ENCODE measurements at regions not wholly inside any gene's neighbourhood (a gene's known extent, or its start where the extent isn't known, plus 50 kb on each side); places are given as distances from the start of the nearest gene placed in this dataset.

GRCh38 chr9:111193095-111193494, 136.9 kb downstream of the OR2K2 start:
- DNase-seq: no peak

DNA sequence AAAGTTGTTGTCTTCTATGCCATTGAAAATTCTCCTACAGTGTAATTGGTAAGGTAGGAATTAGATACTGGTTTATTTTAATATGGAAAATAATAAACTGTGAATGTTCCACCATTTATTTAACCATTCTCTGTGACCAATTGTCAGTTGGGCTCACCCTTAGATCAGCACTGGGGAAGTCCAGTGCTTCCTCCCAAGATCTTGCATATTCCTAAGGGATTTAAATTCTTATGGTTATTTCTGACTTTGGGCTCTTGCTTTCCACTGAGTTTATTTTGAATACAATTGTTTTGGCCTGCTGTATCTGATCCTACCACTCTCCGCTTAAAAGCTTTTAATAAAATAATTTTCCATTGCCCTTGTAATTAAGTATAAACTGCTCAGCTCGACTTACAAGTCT, 137.4 kb downstream of the OR2K2 start:
- DNase-seq: no peak

- no peak for DNase-seq
Observed at GRCh38 chr9:111190347-111190746, 139.7 kb downstream of the OR2K2 start.

DNA sequence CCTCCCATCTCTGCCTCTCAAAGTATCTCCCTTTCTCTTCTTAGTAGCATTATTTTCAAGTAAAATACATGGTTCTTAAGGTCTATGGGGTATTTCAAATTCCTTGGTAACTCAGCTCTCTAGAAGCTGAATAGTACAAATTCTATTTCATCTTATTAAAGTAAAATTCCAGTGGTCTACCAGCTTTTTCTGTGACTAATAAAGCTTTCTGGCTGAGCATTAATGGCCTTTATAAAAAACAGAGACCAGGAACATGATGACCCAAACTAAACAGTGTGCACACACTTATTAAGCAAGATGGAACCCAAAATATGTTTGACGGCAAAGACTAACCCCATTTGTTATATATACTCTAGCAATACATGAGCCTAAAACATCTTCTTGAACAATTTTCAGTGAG, 142.6 kb downstream of the OR2K2 start:
- DNase-seq: no peak

- peak; percentile 27 to 41 for DNase-seq
Observed at GRCh38 chr9:111186021-111186530, 143.9 kb downstream of the OR2K2 start.

GRCh38 chr9:111180811-111181210, 142.5 kb upstream of the LPAR1 start:
- no peak for DNase-seq

DNA sequence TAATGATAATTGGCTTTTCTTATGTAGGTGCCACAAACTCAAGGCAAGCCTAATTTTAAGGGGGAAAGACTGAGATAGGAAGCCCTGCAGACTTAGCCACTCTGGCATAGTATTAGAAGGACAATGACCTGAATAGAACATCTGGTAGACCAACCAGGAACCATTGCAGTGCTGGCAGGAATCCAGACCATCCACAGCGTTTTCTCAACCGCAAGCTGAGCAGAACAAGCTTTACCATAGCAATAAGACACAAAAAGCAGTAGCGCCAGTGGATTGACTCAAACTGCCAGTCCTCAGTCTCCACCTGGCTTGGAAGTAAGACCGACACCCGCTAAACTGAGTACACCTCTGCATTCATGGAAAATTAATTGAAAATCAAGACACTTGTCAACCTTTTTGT, 141.3 kb upstream of the LPAR1 start:
- peak in 1 of 2 donors; percentile 30 for DNase-seq

- peak in 1 of 2 donors; percentile 23 for DNase-seq
Observed at GRCh38 chr9:111178331-111179055, 140.2 kb upstream of the LPAR1 start.

- DNase-seq: no peak
Observed at GRCh38 chr9:111176511-111176910, 138.2 kb upstream of the LPAR1 start.

GRCh38 chr9:111175350-111175749, 137.1 kb upstream of the LPAR1 start:
- DNase-seq: no peak

- no peak for DNase-seq
Observed at GRCh38 chr9:111167341-111167740, 129.1 kb upstream of the LPAR1 start.

- peak in 1 of 2 donors; percentile 68 for DNase-seq
Observed at GRCh38 chr9:111163716-111164389, 125.6 kb upstream of the LPAR1 start.

DNA sequence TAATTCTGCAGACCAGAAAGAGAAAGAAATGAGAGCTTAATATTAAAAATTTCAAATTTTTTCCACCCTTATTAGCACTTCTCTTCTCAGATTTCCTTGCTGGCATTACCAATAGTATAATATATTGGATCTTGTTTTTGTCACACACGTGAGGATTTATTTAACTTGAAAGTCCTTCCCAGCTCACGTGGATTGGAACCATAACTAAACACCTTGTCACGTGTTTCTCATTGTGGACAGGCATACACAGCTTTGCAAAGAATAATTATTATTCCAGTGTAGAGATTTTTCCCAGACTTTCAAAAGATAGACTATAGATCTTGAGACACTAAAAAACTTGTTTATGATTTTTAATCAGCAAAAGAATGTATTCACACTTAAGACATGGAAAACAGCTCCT, 123.8 kb upstream of the LPAR1 start:
- no peak for DNase-seq

GRCh38 chr9:111161015-111161415, 122.7 kb upstream of the LPAR1 start:
- DNase-seq: peak; percentile 20 to 52

DNA sequence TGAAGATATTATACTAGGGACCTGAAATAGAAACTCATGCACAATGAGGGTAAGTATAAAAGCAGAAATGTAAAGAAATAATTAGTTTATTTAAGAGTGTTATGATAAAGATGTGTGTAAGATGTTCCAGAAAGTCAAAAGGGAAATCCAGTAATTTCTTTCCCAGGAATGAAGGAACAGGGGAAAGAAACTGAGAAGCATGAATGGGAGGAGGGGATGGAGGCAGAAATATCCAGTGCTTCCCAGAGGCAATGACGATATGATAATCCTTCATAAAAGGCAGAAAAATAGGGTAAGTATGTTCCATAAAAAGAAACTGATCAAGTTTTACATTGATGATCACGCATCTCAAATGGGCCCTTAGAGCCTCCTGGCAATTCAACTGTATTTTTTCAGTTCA, 120.7 kb upstream of the LPAR1 start:
- no peak for DNase-seq

DNA sequence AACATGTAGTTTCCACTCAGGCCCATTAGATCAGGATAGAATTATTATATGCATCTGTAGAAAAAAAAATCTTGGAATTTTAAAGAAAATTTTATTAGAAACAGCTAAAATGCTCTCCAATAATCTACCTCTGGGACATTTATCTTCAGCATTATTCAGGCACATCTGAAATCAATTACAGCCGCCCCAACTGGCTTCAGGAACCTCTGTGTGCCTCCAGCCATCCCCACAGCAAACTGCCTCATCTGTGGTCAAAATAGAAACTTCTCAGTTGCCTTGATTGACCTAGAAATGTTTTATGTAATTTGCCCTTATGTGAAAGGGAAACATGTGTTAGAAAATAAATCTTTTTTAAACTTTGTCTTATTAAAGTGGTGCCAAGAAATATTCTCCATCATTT, 120.1 kb upstream of the LPAR1 start:
- no peak for DNase-seq

DNA sequence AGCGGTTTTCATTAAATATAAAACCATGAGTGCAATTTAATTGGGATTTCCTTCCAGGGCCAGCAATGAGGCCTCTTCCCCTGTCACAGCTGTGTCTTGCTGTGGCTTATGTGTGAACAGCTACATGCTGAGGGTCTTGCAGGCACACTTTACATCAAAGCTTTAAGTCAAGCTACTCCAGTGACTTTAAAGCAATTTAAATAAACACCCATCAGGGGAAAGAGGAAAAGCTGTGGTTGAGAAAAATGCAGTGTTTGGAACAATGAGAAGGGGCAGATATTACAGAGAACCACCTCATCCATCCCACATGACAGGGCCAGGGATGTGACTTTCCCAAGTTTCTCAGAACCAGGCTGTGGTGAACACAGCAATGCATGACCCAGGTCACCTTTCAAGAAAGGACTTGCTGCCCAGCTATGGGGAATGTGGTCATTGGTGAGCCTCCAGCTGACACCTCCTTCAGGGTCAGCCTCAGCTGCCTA, 115.9 kb upstream of the LPAR1 start:
- DNase-seq: no peak

DNA sequence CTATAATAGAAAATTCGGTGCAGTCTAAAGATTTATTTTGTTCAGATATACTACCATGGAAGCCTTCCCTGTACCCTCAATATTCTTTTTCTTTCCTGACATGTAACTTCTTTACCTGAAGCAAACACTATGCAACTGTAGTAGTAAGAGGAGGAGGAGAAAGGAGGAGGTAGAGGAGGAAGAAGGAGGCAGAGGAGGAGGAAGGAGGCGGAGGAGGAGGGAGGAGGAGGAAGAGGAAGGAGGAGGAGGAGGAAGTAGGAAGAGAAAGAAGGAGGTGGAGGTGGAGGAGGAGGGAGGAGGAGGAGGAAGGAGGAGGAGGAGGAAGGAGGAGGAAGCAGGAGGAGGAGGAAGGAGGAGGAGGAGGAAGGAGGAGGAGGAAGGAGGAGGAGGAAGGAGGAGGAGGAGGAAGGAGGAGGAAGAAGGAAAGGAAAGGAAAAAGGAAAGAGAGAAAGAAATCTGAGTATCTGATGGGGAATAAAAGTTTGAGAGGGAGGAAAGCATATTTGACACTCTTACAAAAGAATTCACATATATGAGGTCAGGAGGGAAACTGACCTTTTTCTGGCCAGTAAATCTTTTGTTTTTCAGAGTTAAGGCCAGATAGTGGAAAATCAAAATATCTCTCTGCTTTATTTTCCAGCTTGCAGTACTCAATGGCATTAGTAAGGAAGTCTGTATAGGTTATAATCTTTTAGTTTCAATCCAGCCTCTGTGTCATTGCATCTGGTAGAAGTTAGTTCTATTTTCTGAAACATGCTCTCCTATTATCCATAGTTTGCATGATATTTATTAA, 114.5 kb upstream of the LPAR1 start:
- no peak for DNase-seq

DNA sequence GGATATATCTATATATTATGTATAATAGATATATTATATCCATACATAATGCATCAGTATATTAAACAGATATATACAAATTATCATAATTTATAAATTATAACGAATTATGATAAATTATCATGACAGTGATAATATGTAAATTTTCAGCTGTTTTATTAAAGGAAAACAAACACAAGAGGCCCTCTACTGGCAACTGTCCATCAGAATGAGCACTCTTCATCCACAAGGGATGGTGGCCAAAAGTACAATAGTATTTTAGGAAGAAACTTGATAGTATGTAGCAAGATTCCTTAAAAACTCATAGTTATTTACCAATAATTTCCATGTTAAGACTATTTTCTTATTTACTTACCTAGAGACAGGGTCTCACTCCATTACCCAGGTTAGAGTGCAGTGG, 113.3 kb upstream of the LPAR1 start:
- DNase-seq: peak in 1 of 2 donors; percentile 25

DNA sequence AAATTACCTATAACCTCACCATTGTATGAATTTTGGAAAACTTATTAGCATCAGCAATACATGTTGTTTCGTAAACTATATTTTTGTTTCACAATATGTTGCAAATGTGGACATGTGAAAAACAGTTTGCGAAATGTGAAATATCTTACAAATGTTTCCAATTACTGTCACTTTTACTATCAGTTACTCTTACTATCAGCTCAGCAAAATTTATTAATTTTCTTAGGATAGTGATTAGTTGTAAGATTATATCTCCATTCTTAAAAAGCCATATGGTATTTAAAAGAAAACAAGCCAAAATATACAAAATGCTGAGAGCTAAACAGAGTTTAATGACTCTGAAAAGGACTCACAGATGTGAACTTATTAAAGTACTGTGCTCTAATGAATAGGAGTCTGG, 111.9 kb upstream of the LPAR1 start:
- DNase-seq: peak in 1 of 2 donors; percentile 80

DNA sequence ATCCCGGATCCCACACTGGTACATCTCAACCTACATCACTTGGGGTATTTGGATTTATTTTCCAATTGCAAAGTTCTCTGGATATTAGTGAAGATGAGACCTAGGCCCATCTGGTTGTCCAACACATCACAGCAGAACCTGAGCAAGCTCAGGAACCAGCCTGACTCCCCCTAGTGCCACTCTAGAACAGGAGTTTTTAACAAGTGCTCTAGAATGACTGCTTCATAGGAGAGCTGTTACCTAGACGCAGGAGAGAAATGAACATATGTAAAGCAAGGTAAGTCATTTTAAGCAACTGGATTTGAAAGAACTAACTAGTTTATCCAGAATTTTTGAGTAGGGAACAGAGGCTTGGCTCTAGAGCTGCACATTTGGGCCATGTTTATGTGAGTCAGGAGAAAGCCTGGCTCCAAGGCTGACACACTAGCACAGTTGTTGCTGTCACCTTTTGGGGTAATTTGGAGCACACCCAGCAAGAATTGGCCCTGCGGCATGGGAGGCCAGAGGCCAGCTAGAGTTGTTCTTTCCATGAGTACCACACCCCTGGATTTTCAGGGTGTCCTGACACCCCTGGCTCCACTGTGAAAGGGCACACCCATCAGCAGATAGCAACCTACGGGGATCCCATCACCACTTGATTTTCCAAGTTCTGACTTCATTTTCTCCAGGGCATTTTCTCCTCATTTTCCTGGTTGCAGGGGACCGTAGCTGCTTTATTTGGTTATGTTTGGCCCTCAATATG, 110.9 kb upstream of the LPAR1 start:
- DNase-seq: no peak
